GM19395 (cell line): ENCODE measurements at regions not wholly inside any gene's neighbourhood (a gene's known extent, or its start where the extent isn't known, plus 50 kb on each side); places are given as distances from the start of the nearest gene placed in this dataset.

Experiments
- ATAC-seq: cut with Tn5 transposase; IDR thresholded peaks from one replicate; pipeline ENCODE4 v1.9.1; 2021; ENCODE audit warnings: mild to moderate bottlenecking, moderate library complexity; ENCODE audit not compliant: unreplicated experiment

DNA sequence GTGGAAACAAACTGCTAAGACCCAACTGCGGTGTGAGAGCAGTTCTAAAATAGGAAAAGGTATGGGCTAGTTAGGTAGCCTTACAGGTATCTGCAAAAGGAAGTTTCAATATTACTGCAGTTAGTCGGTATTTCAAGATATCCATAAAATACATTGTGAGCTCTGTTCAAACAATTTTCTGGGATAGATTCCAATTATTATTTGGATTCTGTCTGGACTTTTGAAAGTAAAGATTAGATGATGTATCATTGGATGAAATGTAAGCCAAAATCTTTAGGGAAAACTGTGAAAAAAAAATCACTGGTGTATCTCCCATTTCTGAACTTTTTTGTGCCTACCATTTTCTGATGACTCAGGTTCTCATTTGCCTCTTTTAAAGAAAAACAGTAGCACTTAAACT, 621.6 kb downstream of the CCER1 start:
- no peak for ATAC-seq

DNA sequence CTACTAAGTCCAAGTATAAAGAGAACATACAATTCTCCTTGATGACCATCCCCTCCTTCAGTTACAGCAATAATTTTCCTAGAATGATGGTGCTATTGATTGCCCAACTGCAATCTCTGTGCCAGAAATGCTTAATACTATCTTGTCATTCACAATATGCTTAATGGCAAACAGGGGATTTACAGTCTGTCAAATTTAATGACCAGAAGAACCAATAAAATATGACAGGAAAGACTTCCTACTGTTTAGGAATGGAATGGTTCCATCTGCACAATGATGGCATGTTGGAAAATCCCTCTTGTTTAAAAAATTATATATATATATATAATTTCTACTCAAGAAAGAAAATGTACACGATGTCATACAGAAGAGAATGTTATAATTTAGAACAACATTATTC, 623.2 kb downstream of the CCER1 start:
- no peak for ATAC-seq

DNA sequence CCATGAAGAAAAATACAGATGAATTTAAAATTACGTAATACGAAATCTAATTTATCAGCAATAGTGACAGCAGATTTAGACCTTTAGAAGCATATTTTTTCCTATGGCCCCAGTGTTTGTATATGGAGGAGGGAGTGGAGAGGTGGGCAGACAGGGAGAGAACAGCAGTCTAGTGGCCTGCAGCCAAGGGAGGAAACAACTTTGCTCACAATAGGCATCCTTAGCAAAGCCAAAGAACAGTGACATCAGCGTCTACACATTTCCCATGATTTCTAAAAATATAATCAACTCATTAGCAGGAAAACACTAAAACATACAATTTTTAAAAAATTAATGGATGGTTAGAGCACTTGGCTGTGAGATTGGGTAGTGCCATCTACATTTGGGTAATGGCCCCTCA, 622.6 kb upstream of the ATP2B1 start:
- no peak for ATAC-seq

DNA sequence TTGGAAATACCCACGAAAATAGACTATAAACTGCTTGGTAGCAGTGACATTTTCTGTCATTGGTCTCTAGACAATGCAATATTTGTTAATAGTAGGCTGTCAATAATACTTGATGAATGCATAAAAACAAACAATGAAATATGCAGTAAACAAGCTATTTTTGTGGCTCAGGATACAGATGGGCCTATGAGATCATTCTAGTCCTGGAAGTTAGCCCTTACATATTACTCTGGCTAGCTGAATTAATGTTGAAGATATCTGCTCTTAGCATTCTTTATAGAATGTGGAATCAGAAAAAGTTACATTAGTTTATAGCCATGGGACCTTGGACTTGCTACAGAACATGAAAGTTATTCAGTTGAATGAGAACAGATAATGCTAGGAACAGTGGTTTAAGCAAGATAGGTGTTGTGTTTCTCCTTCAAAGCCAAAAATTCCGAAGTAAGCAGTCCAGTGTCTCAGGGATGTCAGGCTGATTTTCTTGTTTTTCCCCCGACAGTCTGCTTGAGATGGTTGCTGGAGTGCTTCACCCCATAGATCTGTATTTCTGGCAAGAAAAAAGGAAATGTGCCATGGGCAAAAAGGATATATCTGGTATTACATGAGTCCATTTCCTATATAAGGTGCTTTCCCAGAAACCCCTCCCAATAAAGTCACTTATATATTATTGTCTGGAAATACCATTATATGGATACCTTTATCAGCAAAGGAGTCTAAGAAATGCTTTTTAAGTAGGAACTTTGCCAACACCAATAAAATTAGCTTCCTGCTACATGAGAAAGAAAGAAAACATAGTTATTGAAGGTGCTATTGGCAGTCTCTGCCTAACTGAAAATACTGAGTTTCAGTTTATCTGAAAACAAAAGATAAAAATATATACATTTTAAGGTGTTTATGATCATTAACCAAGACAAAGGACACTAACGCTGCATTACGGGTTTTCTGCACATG, 619.4 kb upstream of the ATP2B1 start:
- no peak for ATAC-seq

DNA sequence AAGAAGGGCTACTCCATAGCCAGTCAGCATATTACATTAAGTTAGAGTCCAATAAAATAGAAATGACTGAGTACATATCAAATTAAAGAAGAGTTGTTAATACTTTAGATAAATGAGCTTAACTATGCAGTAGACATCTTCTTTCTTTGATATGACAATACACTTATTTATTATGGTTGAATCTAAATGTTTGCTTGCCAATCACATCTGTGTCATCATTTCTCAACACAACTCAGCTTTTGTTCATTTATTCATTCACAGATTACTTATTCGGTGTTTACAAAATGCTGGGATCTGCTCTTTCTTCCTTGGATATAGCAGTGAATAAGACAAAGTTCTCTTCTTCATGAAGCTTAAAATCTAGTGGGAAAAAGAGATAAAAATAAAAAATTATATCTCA, 614.6 kb upstream of the ATP2B1 start:
- ATAC-seq: no peak

DNA sequence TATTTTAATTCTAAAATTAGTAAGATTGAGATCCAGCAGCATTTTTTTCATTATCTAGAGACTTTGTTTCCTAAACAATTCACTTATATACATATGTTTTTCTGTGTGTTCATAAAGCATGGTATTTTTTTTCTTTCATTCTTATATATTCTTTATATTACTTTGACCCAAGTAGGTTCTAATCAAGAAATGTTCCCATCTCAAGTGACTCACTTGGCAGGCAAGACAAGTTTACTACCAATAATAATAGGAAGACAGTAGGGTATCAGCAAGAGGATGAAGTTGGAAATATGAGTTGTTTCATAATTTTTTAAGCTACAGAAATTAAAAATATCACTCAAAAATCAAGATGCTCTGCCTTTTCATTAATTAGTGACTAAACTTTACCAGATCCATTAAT, 613.4 kb upstream of the ATP2B1 start:
- no peak for ATAC-seq

DNA sequence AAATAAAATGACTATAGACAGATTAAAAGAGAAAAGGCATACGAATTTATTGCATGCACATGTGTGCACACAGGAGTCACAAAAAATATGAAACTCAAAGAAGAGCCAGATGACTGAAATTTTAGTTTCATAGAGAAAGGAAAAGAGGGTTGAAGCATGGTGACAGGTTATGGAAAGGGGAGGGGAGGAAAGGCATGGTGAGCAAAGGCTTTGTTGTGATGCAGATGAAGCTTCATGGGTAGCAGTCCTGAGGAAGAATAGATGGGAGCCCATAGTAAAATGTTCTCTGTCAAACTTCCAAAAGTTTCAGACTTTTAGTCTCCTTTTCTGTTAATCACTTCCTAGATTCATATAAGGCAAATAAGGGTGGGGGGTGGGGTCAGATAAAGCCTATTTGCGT, 612.7 kb upstream of the ATP2B1 start:
- no peak for ATAC-seq

DNA sequence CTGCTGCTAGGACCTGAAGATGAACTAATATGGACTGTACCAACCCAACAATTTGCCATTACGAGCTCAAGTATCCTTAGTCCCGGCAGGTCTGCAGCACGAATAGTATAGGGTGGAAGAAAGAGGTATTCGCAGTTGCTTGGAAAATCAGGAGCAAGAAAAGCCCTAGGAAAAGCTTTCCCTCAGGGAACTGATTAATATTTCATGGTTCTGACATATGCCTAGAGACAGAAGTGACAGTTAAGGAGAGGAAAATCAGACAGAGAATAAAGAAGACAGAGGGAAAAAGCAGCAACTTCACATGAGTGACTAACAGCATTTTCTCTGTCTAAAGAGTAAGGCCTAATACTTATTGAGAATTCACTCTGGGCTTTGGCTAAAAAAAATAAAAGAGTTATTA, 602.9 kb upstream of the ATP2B1 start:
- ATAC-seq: no peak

DNA sequence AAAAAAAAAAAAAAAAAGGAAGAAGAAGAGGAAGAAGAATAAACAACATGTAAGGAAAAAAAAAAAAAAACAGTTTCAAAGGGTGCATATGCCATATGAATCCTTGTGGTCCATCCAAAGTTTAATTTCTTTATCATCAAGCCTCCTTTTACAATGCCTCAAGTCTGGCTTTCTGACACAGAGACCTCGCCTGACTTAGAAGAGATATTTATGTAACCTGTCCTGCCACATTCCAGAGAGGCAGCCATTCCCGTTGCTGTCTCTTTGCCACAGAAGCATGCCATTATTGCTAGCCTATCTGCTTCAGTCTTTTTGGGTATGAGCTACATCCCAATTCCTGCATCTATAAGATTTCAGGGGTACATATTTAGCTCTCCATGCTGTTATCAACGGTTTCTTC, 596.7 kb upstream of the ATP2B1 start:
- ATAC-seq: no peak

DNA sequence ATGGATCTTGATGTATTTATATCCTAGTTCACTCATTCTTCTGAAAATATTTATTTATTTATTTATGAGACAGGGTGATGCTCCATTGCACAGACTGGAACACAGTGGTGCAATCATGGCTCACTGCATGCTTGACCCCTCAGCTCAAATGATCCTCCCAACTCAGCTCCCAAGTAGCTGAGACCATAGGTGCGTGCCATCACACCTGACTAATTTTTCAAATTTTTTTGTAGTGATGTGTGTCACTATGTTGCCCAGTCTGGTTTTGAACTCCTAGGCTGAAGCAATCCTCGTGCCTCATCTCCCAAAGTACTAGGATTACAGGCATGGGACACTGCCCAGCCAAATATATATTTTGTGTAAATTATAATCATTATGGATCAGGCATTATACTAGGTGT, 595.6 kb upstream of the ATP2B1 start:
- ATAC-seq: no peak

DNA sequence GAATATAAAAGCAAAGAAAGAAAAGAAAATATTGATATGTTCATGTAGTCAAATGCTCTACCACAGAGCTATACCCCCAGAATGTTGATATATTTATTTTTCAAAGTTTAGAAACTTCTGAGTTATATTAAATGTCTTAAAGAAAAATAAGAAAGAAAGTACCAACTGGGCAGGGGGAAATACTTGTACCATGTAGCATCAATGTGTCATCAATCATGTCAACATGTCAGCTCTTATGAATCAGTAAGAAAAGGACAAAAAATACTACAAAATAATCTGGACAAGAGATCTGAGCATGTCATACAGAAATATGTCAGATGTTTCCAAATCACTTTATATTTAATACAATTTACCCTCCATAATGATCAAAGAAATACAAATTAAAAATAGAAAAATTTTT, 595.1 kb upstream of the ATP2B1 start:
- ATAC-seq: no peak

DNA sequence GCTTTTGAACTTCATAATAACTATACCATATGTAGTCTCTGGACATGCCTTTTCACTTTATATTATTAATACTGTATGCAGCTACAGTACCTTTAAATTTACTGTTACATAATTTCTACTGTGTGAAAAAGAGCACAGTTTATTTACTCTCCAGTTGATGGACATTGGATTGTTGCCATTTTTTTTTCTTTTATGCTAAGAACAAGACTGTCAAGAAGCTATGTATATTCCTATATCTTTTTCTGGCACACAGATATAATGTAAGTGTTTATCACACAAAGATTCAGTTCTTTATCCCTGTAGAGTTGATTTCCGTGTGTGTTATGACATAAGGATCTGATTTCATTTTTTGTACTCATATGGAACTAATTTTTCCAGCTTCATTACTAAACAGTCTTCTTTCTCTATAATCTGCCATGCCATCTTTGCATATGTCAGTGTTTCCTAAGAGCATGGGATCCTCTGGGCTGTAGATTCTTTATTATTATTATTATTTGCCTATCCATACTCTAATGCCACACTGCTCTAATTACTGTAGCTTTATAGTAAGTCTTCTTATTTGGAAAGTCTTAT, 593.0 kb upstream of the ATP2B1 start:
- no peak for ATAC-seq

DNA sequence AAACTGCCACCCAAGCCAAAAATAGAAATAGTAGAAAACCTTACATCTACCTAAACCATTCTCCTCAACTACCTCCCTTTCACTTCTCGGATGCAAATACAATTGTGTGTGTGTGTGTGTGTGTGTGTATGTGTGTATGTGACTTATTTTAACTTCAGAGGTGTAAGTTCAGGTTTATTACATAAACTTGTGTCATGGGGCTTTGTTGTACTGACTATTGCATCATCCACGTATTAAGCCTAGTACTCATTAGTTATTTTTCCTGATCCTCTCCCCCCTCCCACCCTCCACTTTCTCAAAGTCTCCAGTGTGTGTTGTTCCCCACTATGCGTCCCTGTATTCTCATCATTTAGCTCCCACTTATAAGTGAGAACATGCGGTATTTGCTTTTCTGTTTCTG, 592.5 kb upstream of the ATP2B1 start:
- ATAC-seq: no peak

DNA sequence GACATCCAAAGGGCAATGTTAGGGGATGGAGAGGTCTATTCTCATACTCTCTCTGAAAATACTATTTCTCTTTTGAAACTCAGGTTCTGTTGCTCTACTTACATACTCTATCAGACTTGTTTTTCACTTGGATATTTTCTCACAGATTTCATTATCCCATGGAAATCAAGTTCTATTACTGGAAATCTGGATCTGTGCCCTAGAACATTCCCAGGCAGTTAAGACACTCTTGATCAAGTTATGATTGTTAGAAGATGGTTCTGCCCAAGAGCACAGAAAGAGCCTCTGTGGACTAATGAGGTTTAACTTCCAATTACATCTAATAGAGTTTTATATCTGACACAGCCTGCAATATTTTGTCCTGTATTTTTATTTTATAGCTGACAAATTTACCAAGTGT, 591.0 kb upstream of the ATP2B1 start:
- ATAC-seq: no peak

DNA sequence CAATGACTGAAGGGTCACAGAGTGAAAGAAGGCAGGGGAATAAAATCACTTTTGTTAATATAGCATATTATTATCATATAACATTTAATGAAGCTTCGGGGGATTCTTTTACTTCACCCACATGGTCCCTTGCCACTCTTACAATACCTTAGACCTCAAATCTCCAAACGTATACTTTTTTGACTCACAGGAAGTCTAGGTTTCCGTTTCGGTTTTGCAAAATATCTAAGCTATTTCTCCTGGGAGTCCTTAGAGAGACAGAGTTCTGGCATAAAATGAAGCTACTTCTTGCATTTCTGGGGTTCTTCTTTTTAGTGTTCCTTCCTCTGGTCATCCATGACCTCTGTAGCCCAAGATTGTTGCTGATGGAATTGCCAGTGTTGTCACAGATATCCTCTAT, 590.5 kb upstream of the ATP2B1 start:
- ATAC-seq: peak; percentile 99

DNA sequence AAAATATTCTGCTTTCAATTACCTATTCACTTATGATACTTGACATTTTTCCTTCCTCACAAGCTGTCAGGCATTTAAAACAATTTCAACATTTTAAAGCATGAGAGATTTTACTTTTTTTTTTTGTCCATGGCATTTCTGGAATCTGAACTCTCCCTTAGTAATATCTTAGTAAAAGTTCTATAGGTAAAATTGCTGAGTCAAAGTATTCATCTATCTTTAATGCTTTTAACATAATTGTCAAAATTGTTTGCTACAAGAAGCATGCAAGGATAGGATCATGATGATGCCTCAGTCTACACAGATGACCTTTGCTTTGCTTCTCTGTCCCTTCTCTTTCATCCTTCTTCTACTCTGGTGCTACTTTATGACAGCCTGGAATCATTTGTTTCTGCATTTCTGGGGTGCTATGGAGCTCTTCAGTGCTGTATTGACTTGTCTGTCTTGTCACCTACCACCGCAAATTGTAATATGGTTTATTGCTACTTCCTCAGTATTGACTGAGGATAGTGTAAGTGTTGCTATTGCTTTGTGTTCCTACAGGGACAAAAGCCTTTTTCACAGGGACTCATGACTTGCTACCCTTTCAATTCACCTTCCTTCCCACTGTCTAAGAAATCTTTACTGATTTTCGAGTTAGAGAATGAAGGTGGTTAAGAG, 589.8 kb upstream of the ATP2B1 start:
- peak; percentile 30 for ATAC-seq

DNA sequence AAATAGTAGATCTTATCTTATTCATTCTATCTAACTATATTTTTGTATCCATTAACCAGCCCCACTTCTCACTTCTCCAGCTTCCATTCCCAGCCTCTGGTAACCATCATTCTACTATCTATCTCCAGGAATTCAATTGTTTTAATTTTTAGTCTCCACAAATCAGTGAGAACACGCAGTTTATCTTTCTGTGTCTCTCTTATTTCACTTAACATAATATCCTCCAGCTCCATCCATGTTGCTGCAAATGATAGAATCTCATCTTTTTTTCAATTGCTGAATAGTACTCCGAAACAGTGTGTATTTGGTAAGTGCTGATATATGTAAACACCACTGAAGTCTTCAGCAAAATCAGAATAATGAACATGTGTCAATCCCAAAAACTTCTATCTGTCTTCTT, 587.2 kb upstream of the ATP2B1 start:
- no peak for ATAC-seq

DNA sequence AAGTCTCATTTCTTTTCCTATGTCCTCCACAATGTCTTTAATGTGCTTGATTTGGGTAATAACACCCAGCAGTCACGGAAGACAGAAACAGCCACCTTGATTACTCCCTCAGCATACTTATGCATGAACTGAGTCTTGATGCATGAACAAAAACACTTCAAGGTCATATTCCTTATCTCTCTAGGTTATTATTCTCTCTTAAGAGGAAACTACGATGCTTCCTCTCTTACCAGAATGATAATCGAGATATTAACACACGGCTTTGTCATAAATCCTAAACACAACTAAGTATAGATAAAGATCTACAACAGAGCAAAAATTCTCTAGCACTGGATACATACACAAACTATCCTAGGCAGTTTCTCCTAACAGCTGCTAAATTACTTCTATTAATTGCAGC, 583.5 kb upstream of the ATP2B1 start:
- ATAC-seq: no peak

DNA sequence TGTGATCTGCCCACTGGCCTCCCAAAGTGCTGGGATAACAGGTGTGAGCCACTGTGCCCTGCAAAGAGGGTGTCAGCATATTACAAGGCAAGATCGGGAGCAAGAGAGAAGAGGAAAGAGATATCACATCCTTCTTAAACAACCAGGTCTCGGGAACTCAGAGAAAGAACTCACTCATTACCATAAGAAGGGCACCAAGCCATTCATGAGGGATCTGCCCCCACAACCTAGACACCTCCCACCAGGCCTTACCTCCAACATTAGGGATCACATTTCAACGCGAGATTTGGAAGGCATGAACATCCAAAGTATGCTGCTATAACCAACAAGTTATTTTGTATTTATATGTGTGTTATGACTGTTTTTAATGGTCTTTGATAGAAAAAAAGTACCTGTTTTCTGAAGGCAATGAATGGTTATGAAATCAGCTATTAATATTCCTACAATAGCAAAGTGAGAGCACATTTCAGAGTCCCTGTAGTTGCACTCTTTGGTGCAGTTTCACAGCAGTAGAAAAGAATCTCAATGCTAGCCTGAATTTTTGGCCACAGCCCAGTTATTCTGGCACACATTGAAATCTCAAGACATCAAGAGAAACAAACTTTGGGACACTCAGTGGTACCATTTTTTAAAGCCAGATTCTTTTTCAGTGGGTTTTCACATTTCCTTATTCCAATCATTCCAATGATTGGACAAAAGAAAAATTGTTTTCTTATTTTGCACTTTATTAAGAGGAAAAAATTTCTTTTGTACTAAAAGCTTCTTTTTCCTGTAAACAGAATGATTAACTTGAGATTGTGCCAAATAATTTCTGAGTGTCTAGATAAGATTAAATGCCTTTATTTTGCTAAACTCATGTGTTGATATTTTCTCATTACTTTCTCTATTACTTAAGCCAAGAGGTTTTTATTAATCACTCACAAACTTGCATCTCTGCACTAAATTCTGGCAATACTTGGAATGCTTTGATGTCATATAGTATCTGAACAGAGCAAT, 582.6 kb upstream of the ATP2B1 start:
- no peak for ATAC-seq

DNA sequence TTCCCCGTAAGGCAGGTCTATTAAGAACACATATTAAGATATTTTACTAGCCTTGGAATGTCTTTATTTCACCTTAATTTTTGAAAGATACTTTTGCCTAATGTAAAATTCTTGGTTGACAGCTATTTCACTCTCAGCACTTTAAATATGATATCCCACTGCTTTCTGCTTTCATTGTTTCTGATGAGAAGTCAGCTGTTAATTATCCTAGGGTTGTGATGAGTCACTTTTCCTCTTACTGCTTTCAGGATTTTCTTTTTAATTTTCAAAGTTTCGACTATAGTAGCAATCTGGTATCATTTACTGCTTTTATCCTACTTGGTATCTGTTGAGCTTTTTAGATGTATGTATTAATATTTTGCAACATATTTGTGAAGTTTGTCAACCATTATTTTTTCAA, 578.9 kb upstream of the ATP2B1 start:
- no peak for ATAC-seq
